AG08396 (cell line): ENCODE measurements at regions not wholly inside any gene's neighbourhood (a gene's known extent, or its start where the extent isn't known, plus 50 kb on each side); places are given as distances from the start of the nearest gene placed in this dataset.

Experiments
- DNase-seq: peaks from one replicate; pipeline ENCODE4 v3.0.0; 2012; ENCODE audit warnings: low spot score, mixed read lengths

DNA sequence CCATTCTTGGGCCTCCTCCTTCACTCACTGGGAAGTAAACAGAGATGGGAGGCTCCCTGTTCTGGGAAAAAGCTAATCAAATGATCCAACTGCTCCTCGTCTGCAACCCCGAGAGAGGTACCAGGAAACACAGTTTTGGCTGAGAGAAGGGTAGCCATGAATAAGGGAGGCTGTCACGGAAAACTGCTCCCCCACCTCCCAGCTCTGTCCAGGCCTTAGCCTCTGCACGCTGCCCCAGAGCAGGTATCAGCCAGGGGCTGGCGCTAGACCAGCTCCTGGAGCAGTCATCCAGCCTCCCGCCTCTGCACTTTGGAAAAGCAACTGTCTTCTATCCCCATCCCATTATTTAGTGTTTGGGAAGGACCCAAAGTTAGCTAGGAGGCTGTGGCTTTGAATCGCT is 266.1 kb downstream of the NDUFS4 start:
- DNase-seq, result no peak

DNA sequence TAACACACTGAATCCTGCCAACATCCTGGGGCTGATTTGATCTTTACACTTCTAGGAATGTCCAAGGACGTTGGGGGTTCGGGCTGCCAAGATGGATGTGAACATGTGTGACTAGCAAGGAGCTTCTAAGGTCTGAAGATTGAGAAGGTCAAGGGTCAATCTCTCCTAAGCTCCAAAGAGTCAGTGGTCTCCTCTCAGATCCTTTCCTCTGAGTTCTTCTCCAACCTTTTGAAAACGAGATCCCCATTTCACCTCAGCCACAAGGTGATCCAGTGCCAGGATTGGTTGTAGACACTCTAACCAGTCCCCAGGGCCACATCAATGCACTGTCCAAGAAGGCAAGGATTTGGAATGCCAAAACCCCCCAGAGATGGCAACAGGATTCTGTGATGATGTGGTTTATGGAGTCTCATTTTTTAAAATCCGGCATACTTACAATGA is 266.8 kb downstream of the NDUFS4 start:
- DNase-seq, result no peak

DNA sequence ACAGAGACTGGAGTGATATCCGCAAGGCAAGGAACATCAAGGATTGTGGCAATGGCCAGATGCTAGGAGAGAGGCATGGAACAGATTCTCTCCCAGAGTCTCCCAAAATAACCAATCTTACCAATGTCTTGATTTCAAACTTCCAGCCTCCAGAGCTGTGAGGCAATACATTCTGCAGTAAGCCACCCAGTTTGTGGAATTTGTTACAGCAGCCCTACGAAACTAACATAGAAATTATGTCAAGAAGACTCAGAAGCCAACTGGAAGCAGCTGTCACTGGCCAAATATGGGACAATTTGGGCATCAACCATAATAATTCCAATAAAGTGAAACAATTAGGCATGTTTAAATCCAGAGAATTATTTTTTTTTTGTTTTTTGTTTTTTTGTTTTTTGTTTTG is 271.1 kb downstream of the NDUFS4 start:
- DNase-seq, result no peak
